Fibroblast of peridontal ligament (primary cell): ENCODE measurements at regions not wholly inside any gene's neighbourhood (a gene's known extent, or its start where the extent isn't known, plus 50 kb on each side); places are given as distances from the start of the nearest gene placed in this dataset.
"Not testable (repeated sequence)": the region's sequence is repeated elsewhere in the genome, so short reads cannot be mapped to it uniquely, and the experiment has no call there.

Source experiments
- DNase-seq: peaks from one replicate; pipeline ENCODE4 v3.0.0-alpha.2; 2010; ENCODE audit errors: extremely low read depth

DNA sequence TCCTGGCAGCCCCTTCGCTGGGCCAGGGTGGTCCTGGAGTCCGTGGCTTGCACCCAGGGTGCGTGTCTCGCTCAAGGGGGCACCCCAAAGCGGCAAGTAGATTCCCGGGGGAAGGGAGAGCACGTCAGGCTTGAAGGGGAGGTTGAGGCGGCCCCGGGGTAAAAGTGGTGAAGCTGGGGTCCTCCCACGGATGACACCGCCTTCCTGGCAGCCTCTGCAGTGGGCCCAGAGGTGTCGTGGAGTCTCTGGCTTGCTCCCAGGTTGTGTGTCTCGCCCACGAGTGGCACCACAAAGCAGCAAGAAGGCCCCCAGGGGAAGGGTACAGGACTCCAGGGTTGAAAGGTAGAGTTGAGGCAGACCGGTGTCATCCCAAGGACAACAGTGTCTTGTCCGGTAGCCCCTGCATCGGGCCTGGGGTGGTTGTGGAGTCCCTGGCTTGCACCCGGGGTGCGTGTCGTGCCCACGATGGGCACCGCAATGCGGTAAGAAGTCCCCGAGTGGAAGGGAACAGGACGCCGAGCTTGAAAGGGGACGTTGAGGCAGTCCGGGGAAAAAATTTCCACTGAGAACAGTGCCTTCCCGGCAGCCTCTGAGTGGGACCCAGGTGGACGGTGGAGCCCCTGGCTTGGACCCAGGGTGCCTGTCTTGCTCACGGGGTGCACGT lies 158.0 kb upstream of the ALG10B start:
- no peak for DNase-seq

GRCh38 chr12:38159092-38159551 lies 157.5 kb upstream of the ALG10B start:
- no peak for DNase-seq

DNA sequence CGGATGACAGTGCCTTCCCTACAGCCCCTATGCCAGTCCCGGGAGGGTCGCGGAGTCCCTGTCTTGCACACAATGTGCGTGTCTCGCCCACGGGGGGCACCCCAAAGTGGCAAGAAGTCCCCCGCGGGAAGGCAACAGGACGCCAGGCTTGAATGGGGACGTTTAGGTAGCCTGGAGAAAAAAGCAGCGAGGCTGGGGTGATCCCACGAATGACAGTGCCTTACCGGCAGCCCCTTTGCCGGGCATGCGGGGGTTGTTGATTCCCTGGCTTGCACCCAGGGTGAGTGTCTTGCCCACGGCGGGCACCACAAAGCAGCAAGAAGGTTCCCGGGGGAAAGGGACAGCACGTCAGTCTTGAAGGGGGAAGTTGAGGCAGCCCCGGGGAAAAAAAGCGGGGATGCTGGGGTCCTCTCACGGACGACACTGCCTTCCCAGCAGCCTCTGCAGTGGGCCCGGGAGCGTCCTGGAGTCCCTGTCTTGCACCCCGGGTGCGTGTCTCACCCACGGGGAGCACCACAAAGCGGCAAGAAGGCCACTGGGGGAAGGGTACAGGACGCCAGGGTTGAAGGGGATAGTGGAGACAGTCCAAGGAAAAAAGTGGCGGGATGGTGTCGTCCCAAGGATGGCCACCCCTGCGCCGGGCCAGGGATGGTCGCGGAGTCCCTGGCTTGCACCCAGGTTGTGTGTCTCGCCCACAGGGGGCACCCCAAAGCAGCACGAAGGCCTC lies 156.8 kb upstream of the ALG10B start:
- DNase-seq, result no peak

GRCh38 chr12:38160318-38161122 lies 156.1 kb upstream of the ALG10B start:
- no peak for DNase-seq

- DNase-seq, result no peak
Measured at GRCh38 chr12:38161123-38162000, 155.2 kb upstream of the ALG10B start.

GRCh38 chr12:38162013-38162412 lies 154.6 kb upstream of the ALG10B start:
- no peak for DNase-seq

GRCh38 chr12:38162708-38163441 lies 153.7 kb upstream of the ALG10B start:
- no peak for DNase-seq

DNA sequence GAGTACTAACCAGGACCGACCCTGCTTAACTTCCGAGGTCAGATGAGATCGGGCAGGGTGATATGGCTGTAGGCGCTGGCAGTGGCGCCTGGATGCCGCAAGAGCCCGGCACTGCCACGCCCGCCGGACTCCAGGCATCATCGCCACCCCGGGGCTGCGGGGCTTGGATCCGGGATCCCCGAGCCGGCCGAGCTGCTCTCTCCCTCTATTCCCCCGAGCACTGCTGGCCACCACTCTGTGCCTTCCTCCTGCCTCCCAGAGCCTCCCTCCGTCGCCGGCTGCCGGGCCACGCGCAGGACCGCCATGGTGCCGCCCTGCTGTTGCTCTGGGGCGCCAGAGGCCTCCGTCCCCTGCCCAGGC lies 153.2 kb upstream of the ALG10B start:
- DNase-seq, result no peak

DNA sequence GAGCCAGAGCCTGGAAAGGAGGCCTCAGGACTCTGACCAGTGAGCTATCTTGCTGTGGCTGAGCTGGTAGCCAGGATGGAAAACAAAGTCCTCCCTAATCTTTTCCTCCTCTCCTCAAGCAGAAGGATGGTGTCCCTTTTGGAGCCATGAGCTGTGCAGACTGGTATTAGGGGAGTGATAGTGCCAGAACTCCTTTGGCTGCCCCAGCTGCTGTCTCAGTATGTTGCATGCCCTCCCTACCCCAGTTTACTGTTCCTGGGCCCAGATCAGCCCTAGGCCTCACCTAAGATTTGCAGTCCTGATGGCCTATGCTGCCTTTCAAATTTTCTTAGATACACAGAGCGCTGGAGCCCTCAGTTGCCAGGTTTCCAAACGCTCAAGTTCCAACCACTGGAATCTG lies 150.3 kb upstream of the ALG10B start:
- no peak for DNase-seq

DNA sequence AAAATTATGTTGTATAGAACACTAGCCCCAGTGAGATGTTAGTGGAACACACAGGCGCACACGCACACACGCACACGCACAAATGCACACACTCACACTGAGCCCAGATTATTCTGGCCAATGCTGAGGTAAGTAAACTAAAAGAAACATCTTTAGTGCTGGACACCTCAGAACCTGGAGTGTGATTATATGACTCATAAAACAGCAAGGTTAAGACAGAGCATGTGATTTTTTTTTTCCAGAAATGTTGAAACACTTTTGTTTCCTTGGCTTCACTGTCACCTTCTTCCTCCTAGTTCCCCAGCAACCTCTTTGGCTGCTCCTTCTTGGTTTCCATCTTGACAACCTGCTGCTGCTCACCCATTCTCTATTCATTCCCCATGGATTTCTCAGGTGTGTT lies 141.0 kb upstream of the ALG10B start:
- no peak for DNase-seq

GRCh38 chr12:38183617-38184016 lies 133.0 kb upstream of the ALG10B start:
- not testable (repeated sequence) for DNase-seq

DNA sequence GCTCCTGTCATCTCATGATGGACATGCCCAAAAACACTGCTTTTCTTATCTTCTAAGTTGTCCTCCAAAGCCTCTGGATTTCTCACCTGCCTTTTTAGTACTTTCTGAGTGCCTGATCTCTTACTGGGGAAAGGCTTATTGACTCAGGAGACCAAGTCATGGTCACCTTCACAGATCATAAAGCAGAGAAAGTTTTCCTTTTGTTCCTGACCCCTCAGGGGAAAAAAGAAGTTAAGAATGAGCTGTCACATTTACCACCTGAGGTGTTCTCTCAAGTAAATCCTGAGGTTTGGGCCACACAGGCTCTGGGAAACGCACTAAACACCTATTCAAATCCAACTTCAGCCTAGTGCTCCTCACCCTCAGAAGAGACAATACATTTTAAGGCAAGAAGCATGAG lies 119.3 kb upstream of the ALG10B start:
- DNase-seq, result not testable (repeated sequence)

GRCh38 chr12:38201461-38202276 lies 114.9 kb upstream of the ALG10B start:
- DNase-seq, result no peak

GRCh38 chr12:38204831-38205230 lies 111.7 kb upstream of the ALG10B start:
- no peak for DNase-seq

DNA sequence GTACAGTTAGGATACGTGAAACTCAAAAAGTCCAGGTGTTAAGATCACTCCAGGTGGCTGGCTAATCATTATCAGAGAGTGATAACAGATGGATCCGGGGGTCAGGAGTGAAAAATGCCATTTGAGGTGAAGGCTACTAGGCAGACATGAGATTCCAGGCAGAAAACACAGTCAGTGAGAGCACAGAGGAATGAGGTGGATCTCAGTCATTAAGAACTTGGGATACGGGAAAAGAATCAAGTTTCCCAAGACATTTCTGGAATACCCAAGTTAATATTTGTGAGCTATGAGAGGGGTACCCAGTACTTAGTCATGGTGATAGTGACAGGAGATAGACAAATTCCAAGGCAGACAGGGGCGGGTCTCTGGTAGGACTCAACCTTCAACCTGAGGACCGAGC lies 94.6 kb upstream of the ALG10B start:
- DNase-seq, result no peak

- not testable (repeated sequence) for DNase-seq
Measured at GRCh38 chr12:38238328-38238727, 78.2 kb upstream of the ALG10B start.

DNA sequence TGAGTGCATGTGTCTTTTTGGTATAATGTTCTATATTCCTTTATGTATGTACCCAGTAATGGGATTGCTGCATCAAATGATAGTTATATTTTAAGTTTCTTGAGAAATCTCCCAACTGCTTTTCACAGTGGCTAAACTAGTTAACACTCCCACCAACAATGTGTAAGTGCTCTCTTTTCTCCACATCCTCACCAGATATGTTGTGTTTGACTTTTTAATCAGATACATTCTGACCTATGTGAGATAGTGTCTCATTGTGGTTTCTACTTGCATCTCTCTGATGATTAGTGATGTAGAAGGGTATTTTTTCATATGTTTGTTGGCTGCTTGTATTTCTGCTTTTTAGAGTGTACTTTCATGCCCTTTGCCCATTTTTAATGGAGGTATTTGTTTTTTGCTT lies 62.8 kb upstream of the ALG10B start:
- no peak for DNase-seq

- no peak for DNase-seq
Measured at GRCh38 chr12:38258411-38258810, 58.2 kb upstream of the ALG10B start.
